HG03039 (cell line): ENCODE measurements at regions not wholly inside any gene's neighbourhood (a gene's known extent, or its start where the extent isn't known, plus 50 kb on each side); places are given as distances from the start of the nearest gene placed in this dataset.

ENCODE experiments used
- ATAC-seq: cut with Tn5 transposase; IDR thresholded peaks from one replicate; pipeline ENCODE4 v1.9.1; 2021; ENCODE audit warnings: mild to moderate bottlenecking, moderate library complexity; ENCODE audit not compliant: unreplicated experiment

DNA sequence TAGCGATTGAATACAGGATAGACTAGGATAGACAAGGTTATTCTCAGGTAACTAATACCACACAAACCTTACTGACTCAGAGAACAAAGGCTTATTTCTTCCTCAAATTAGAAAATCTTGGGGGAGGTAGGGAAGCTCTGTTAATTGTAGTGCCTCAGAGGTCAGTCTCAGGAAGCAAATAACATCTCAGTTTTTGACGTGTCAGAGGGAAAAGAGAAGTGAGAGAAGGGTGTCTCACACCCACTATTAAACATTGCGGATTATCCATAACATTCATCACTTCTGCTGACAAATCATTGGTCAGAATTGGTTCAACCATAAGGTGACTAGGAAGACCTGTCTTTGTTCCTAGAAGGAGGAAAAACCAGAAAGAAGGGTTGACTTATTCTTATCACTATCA, 579.4 kb upstream of the MIR17HG start:
- ATAC-seq = no peak

DNA sequence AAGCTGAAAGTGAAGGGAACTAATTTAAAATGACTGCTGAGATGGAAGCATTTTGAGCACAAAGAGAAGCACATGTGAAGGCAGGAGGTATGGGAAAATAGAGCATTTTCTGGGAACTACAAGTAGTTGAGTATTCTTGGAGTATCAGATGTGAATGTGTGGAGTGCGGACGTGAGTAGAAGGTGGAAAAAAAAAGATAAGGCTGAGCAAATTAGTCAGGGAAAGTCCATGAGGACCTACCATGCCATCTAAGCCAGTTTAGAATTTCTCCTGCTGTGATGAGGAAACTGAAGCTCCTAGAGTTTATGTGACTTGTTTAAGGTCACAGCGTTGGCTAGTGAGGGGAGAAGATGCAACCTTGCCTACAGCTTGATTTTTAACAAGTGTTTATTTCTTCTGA, 578.1 kb upstream of the MIR17HG start:
- no peak for ATAC-seq

DNA sequence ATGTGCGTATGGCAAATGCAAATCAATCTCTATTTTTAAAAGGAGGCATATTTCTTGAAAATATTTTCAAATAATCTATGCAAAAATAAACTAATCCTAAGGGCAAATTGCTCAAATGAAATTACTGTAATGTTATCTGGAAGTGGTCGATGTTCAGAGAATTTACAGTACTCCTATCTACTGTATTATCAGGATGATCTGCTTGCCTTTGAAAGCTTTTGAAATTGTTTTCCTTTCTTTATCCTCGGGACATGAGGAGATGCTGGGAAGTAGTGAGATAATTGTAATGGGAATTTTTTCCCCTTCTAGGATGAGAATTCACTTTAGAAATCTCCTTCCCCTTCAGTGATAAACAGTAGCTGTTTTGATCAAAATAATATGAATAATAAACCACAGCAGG, 577.2 kb upstream of the MIR17HG start:
- ATAC-seq = no peak

DNA sequence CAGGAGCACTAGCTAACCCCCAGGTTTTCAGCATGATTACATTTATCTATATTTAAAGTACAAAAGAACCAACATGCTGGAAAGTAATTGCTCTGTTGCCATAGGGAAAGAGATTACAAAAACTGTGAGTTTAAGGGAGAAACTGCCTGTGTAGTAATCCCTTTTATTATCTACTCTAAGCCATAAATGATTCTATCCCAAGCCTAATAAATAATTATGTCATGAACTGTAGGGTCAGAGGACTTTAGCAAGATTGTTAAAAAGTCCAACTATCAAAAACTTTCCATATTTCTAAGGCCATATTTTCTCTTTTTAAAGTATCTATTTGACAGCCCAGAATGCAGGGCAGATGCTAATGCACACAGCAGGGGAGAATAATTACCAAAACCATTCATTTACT, 573.8 kb upstream of the MIR17HG start:
- no peak for ATAC-seq

DNA sequence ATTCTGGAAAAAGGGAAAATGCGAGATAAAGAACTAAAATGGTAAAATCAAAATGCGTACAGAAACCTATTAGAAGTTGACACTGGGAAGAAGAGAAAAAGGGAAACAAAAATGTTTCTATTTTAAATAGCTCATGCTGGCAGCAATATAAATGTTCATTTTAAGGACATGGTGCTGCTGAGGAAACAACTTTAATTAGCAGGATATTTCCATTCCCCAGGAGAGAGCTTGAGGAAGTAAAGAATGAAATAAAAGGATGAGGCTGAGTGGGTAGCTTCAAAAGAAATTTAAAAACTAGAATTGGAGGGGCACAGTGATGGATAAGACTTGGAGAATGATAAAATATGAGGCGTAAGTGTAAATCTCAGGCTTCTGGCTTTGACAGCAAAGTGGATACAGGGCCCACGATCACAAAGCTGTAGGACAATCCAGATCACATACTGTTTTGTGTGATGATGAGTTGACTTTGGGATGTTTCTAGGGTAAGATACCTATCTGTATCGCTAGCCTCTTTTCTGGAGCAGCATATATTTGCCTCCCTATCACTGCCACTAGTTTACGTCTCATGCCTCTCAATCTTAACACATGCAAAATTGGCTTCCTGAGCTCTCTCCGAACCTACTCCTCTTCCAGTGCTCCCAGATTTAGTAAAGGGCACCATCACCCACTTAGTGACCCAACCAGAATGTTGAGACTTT, 571.3 kb upstream of the MIR17HG start:
- no peak for ATAC-seq

DNA sequence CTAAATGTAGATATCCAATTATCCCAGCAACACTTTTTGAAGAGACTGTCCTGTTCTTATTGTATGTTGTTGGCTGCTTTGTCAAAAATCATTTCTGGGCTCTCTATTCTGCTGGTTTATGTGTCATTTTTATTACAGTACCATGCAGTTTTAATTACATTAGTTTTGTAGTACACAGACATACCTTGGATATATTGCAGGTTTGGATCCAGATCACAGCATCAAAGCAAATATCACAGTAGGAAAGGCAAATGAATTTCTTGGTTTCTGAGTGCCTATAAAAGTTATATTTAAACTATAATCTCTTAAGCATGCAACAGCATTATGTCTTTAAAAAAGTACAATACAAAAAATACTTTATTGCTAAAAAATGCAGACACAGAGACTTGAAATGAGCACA, 564.2 kb upstream of the MIR17HG start:
- ATAC-seq = no peak

DNA sequence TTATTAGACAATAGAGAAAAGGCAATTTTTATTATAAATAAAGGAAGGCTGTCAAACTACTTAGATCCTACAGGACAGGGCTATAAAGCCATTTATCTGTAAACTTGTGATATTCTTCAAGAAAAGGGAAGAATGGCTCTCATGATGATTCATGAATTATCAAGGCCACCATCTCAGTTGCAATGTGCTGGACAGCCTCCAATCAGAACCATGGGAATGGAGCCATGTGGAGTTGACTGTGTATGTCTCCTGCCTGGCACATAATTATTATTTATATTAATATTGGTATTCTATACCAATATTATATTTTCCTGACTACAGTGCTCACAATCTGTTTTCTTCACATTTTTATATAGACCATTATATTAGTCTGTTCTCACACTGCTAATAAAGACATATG, 560.5 kb upstream of the MIR17HG start:
- no peak for ATAC-seq

DNA sequence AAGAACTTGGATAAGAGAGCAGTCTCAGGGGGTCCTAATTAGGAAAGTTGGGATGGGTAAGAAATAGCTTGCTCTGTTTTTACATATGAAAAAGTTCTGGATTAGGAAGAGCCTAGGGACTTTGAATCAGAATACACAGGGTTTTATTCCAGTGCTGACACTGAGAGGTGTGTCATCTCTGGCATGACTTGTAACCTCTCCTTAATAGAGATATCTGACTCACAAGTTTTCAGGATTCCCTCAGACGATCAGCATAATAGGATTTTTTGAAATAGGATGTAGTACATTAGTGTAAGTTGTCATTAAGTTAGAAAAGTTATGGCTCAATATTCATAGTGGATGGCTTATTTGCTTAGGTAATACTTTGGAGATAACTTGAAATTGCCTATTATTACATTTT, 555.2 kb upstream of the MIR17HG start:
- ATAC-seq = no peak

DNA sequence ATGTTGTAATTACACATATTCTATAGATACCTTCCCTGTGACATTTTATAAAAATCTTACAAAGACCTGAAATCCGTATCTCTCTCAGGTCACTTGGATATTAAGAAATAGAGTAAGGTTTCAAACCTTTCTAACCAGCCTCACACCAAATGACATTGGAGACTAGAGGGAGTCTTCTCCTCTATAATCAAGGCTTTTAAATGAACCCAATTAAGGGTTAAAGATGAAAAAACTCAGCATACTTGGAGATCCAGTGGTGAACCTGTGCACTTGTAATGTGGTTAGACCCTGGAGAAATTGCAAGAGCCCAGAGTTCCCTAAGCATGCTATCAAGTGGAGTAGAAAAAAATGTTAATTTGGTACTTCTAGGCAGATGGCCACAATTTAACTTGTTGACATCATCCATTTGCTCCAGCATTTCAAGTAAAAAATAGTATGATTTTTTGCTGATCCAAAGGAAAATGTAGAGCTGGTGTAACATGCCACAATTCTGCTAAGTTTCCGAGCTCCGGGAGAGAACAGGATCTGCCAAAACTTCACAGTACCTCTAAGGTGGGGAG, 554.1 kb upstream of the MIR17HG start:
- no peak for ATAC-seq

DNA sequence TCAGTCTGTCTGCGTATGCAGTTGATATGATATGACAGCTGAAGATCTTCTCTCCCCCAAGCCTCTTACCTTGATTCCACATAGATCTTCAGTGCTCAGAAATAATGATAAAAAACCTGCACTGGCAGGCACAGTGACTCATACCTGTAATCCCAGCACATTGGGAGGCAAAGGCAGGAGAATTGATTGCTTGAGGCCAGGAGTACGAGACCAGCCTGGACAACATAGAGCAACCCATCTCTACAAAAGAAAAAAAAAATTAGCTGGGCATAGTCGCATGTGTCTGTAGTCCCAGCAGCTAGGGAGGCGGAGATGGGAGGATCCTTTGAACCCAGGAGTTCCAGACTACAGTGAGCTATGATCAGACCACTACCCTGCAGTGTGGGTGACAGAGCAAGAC, 551.0 kb upstream of the MIR17HG start:
- no peak for ATAC-seq

DNA sequence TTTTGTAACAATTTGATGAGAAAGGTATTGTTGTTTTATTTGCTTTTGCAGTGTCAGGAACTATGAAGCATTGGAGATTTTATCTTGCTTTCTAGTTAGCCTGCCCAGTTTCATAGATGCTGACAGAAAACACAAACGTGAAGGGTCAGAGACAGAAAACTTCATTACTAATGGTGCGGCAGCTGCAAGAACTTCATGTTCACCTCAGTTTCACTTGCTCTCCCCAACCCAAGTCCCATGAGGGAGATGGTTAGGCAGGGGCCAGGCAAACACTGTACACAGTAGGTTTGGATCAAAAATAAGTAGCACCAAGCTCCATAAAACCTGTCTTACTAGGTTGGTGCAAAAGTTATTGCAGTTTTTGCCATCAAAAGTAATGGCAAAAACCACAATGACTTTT, 550.2 kb upstream of the MIR17HG start:
- no peak for ATAC-seq

DNA sequence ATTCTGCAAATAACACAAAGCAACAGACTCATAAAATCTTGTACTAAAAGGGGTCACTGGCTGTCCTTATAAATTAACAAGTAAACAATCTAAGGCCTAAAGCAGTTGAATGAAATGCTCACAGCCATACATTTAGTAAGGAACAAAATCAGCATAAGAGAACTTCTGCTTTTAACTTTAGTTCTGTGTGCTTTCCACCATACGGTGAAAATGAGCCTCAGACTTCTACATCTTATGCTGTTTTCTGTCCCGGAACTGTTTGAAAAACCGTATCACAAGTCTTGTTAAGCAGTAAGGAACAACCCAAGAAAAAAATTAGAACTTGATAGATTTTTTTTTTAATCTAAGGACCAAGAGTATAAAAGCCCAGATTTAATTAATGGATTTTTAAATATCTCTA, 549.1 kb upstream of the MIR17HG start:
- no peak for ATAC-seq

DNA sequence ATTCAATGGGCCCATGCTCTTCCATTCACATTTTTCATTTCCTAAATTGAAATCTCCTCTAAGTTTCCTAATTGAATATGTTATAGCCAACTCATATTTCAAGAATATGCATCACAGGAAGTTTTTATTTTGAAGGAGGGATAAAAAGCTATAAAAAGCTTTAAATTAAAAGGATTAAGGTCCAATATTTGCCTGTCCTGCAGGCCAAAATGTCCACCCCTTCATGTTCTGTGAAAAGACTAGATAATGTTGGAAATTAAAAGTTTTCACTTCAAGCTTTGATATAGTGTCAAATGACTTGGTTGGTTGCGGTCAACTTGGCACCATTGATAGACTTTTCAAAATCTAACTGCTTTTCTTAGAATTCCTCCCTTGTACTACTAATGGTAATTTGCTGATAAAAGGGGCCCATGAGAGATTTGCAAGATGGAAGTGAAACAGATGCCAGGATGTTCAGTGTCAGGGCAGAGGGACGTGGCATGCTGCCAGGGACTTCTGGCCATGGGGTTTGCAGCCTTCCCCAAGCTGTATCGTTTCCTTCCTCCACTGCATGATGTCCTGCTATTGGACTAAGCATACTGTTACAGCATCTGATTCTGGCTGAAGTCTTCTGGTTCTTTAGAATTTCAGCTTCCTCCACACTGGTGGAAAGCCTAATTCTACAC, 547.3 kb upstream of the MIR17HG start:
- ATAC-seq = no peak

DNA sequence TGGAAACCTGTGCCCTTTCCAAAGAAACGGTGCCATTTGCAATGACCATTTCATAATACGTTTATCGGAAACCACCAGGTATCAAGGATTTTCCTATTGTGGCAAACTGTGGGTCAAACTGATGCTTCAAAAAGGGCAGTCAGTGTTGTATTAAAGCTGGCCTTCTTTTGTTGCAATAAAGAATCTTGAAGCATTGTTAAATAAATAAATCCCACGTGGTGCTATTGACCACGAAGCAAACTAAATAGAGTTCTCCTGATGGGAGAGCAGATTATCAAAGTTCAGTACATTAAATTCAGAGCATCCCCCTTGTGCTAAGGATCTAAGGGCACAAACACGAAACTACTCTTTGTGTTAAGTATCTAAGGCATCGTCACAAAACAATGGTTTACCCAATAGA, 545.9 kb upstream of the MIR17HG start:
- ATAC-seq = no peak

DNA sequence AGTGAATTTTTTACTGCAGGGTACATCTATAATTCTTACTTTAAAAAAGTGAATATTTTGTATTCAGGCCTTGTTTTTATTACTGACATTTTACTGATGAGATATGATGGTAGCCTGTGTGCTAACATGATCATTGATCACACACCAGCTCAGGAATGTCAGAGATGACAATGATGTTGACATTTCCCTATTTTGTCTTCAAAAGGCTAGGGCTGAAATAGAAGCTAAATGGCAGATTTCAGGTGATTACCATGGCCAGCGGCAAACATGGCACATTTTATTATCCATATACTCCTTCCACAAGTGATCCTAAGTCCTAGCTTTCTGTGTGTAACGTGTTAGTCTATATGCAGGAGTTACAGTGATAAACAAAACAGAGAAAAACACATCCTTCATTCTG, 544.3 kb upstream of the MIR17HG start:
- no peak for ATAC-seq

DNA sequence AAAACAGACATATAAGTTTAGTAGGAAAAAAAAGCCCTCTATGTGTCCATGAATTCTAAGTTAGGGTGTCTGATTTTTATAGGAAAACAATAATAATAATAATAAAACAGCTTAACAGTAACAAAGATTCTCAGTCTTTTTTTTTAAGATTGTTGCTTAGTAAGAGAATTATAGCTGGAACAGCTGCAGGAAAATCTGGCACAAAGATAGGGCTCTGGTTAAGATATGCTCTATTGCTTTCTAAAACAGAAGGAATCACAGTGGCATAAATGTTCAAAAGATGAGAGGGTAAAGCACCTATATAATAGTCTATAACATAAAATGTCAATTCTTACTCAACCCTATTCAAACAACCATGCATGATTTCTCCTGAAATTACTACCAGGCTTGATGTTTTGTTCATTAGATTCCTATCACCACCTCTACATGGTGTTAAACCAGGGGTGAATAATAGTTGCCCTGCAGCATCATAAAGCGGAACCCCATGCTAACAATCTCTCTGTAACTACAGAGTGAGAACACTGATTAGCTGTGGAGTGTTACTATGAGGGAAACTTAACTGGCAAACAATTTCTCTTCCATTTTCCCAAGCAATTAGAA, 541.4 kb upstream of the MIR17HG start:
- no peak for ATAC-seq

DNA sequence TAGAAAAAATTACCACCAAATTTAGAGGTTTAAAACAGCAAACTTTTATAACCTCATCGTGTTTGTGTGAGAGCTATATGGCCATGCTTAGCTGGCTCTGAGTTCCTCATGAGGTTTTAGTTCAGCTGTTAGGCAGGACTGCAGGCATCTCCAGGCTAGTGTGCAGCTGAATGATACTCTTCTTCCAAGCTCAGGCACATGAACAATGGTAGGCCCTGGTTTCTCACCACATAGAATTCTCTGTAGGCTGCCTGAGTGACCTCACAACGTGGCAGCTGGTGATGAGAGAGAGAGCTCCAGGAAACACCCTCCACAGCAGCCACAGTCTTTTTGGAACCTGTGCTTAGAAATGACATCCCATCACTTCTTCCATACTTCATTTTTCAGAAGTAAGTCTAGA, 540.6 kb upstream of the MIR17HG start:
- no peak for ATAC-seq

DNA sequence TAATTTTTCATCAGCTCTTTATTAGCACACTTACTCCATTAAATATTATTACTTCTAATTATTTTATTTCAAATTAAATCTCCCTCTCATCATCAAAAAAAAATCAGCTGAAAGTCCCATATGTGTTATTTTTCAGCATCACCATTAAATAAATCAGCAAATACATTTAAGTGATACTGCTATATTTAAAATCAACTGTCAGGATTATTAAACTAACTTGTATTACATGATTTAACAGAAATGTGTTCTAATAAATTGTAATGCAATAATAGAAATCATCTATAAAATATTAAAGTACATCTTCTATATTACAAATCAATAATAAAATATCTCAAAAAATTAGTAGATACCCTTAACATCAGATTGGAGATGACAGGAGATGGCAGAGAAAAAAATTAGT, 538.6 kb upstream of the MIR17HG start:
- ATAC-seq = no peak

DNA sequence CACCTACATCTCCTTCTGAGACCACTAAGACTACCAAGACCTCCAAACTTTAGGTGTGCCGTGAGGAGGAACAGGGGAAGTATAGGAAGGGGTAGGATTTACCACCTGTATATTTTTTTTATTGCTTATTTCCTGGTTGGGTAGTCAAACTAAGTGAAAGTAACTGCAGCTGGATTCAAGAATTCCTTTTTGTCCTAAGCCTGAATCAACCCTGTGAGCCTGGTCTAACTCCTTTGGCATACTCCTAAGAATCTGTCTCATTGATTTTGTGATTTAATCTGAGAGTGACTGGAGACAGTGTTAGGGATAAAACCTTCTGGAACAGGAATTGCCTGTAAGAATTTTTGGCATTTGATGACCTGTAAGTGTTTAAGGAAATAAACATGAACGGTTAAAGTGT, 523.5 kb upstream of the MIR17HG start:
- ATAC-seq = no peak

DNA sequence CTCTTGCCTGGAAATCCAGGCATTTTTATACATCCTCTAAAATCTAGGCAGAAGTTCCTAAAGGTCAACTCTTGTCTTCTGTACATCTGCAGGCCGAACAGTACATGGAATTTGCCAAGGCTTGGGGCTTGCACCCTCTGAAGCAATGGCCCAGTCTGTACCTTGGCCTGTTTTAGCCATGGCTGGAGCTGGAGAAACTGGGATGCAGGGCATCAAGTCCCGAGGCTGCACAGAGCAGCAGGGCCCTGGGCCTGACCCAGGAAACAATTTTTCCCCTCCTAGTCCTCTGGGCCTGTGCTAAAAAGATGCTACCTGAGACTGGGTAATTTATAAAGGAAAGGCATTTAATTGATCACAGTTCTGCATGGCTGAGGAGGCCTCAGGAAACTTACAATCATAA, 520.8 kb upstream of the MIR17HG start:
- no peak for ATAC-seq

DNA sequence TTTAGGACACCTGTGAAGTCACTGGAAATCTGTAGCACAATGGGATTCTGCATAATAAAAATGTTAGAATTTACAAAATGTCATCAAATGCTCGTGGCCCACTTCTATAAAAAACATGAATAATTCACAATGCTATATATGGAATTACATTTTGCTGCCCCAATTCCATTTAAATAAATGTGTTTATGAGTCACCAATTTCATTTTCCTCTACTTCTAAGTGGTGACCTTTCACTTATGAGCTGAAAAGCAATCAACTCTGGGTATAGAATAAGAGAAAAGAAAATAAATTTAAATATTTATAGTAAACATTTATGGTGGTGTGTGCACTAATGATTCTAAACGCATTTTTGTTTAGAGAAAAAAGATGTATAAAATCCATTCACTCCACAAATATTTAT, 516.7 kb upstream of the MIR17HG start:
- no peak for ATAC-seq

DNA sequence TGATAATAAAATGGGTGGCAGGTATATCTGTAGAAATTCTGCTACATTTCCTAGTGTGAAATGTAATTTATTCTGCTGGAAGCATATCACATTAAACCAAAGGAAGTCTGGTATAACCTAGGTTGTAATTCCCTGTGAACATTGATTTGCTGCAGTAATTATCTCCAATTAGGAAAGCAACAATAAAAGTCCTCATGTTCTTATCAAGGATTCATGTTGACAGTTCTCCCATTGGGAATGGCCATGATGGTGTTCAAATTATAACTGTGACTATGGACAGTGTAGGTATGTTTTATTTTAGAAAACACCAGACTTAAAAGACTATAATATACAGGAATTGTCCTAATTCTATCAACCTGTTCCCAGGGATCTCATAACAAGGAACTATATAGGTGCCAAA, 513.5 kb upstream of the MIR17HG start:
- no peak for ATAC-seq
